ENCODE measurements at regions not wholly inside any gene's neighbourhood (a gene's known extent, or its start where the extent isn't known, plus 50 kb on each side); places are given as distances from the start of the nearest gene placed in this dataset.

DNA sequence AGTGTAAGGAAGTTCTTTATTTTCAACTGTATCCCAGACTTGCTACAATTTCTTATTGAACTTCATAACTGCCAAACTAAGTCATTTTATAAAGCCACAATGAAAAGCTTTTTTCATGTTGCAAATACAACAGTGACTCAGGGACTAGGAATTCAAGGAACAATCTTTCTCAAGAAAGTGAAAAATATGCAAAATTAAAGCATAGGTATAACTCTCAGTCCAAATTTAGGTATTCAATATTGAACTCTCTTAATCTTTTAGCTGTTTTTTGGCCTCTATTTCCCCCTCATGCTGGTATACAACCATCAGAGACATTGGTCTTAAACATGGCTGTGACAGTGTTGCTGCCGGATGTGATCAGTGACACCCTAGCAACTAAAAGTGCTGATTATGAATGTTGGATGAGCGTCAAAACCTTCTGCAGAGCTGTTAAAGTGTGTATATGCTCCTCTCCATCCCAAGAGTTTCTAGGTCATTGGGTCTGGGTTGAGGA is 476.9 kb downstream of the ZNF385D start:
- ATAC-seq (peak; percentile 47), DNase-seq (no peak)
- H3K27ac ChIP-seq, result no peak overlapping the region
- H3K4me3 ChIP-seq, result no peak overlapping the region
- no peaks in the 10 kb centered on the region for H3K27me3 ChIP-seq
- no peaks in the 10 kb centered on the region for H3K36me3 ChIP-seq
- H3K4me1 ChIP-seq, result peaks cover 0 to 11% of the 10 kb centered on the region in 2 donors
- H3K9me3 ChIP-seq, result peaks cover 0 to 17% of the 10 kb centered on the region in 2 donors
- TF ChIP-seq, protein P1, sequence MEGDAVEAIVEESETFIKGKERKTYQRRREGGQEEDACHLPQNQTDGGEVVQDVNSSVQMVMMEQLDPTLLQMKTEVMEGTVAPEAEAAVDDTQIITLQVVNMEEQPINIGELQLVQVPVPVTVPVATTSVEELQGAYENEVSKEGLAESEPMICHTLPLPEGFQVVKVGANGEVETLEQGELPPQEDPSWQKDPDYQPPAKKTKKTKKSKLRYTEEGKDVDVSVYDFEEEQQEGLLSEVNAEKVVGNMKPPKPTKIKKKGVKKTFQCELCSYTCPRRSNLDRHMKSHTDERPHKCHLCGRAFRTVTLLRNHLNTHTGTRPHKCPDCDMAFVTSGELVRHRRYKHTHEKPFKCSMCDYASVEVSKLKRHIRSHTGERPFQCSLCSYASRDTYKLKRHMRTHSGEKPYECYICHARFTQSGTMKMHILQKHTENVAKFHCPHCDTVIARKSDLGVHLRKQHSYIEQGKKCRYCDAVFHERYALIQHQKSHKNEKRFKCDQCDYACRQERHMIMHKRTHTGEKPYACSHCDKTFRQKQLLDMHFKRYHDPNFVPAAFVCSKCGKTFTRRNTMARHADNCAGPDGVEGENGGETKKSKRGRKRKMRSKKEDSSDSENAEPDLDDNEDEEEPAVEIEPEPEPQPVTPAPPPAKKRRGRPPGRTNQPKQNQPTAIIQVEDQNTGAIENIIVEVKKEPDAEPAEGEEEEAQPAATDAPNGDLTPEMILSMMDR (IDR thresholded peaks at IDR 0.05), result no peak
- intact Hi-C loops (cut with DNase I), result no loop called here

DNA sequence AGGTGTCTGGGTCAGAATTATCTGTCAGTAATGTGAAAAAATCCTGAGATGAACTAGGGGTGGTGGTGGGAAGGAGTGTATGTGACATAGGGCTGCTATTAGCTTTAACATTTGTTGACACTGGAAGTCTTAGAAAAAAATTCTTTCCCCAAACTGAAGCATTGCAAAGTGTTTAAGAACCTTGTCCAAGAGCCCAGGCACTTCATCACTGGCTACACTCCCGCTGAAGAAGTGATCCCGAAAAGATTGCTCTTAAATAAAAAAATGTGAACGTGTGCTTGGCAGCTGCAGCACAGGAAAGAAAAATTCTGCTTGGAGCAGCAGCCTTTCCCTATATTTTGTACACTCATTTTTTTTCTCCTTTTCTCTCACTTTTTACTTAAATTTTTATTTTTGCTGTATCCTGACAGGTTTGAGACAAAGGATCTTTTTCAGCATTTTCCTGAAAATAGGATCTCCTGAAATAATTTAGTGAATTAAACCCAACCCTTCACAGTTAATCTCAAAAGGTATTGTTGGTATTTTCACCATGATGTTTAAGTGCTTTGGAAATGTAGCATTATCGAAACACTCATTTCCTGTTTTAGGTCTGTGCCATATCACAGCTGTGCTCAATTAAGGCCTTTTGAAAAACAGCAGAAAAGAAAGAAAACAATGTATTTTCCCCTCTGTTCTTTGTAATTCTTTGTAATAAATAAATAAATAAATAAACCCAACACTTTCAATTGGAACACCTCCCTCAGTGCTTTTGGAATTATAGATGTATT is 477.6 kb downstream of the ZNF385D start:
- Histone ChIP-seq H3K27me3 (no peaks in the 10 kb centered on the region), H3K36me3 (no peaks in the 10 kb centered on the region), H3K4me3 (no peak overlapping the region), H3K27ac (no peak overlapping the region), H3K9me3 (peaks cover 0 to 16% of the 10 kb centered on the region in 2 donors), H3K4me1 (peaks cover 0 to 11% of the 10 kb centered on the region in 2 donors)
- intact Hi-C loops (cut with DNase I), result no loop called here
- TF ChIP-seq, protein P1 (IDR thresholded peaks at IDR 0.05), result no peak
- ATAC-seq (peak; percentile 88), DNase-seq (peak in 3 of 4 donors; percentile 43 to 87 (median 82))

DNA sequence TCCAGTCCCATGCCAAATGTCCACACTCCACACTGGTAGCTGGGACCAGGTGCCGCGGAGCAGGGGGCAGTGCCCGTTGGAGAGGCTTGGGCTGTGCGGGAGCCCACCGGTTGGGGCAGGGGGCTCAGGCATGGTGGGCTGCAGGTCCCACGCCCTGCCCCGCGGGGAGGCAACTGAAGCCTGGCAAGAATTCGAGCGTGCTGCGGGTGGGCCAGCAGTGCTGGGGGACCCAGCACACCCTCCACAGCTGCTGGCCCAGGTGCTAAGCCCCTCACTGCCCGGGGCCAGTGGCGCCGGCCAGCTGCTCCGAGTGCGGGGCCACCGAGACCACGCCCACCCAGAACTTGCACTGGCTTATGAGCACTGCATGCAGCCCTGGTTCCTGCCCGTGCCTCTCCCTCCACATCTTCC is 479.4 kb downstream of the ZNF385D start:
- Histone ChIP-seq H3K9me3 (peaks cover 0 to 14% of the 10 kb centered on the region in 2 donors), H3K4me1 (peaks cover 0 to 11% of the 10 kb centered on the region in 2 donors), H3K4me3 (no peak overlapping the region), H3K27me3 (no peaks in the 10 kb centered on the region), H3K36me3 (no peaks in the 10 kb centered on the region), H3K27ac (no peak overlapping the region)
- DNase-seq (peak in 1 of 4 donors; percentile 75), ATAC-seq (no peak)
- TF ChIP-seq, protein P1 (IDR thresholded peaks at IDR 0.05), result no peak
- intact Hi-C loops (cut with DNase I), result no loop called here

DNA sequence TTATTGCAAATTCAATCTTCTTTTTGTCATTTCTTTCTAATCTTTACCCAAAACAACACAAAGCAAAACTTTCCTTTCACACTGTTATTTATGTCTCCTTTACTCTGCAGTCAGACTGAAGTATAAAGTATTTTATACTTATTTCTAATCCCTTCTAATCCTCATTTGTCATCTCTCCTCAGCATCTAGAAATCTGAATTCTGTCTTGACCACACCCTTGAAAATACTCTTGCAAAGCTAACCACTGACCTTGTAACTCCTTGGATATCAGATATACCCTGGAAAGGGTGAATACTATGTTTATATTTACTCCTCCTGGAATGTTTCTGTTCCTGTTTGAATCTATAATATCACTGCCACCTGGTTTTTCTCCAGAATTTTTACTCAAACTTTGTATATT is 481.1 kb downstream of the ZNF385D start:
- no peak for ATAC-seq

DNA sequence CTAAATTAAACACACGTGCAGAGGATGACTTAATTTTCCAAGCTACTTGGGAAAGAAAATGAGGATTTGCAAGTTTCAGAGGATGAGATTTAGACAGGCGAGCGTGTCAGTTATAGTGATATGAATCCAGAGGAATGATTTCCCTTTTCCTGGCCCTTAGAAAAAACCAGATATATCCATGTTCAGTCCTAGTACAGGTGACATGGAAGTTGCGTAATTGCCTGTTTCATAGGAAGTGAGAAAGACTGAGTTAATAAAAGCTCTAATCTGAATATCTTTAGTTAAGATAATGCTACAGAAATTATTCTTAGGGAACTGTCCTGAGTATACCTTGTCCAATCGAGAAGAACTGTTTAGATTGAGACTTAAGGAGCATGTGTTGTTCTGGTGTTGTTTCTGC is 490.5 kb downstream of the ZNF385D start:
- H3K27me3 ChIP-seq, result no peaks in the 10 kb centered on the region
- no peak overlapping the region for H3K27ac ChIP-seq
- H3K36me3 ChIP-seq, result no peaks in the 10 kb centered on the region
- DNase-seq (no peak), ATAC-seq (no peak)
- H3K9me3 ChIP-seq, result peaks cover 0 to 3% of the 10 kb centered on the region in 2 donors
- intact Hi-C loops (cut with DNase I), result no loop called here
- TF ChIP-seq, protein P1 (IDR thresholded peaks at IDR 0.05), result no peak
- H3K4me1 ChIP-seq, result no peaks in the 10 kb centered on the region
- no peak overlapping the region for H3K4me3 ChIP-seq

More for the DNA sequence above, 481.1 kb downstream of the ZNF385D start:
- Histone ChIP-seq H3K4me1 (peaks cover 0 to 11% of the 10 kb centered on the region in 2 donors), H3K27me3 (no peaks in the 10 kb centered on the region), H3K27ac (no peak overlapping the region), H3K4me3 (no peak overlapping the region), H3K36me3 (no peaks in the 10 kb centered on the region), H3K9me3 (peaks cover 0 to 13% of the 10 kb centered on the region in 2 donors)
- intact Hi-C loops (cut with DNase I), result no loop called here
- TF ChIP-seq, protein P1 (IDR thresholded peaks at IDR 0.05), result no peak
- DNase-seq, result no peak

Data from left lung (tissue), 4 donors.